ENCODE measurements at regions not wholly inside any gene's neighbourhood (a gene's known extent, or its start where the extent isn't known, plus 50 kb on each side); places are given as distances from the start of the nearest gene placed in this dataset.

- TF ChIP-seq POLR2AphosphoS5 (IDR thresholded peaks at IDR 0.05; ENCODE audit: low read depth, low read length): no peak
- no peak for TF ChIP-seq RAD21 (IDR thresholded peaks at IDR 0.05; ENCODE audit: low read depth)
- TF ChIP-seq, protein P1, sequence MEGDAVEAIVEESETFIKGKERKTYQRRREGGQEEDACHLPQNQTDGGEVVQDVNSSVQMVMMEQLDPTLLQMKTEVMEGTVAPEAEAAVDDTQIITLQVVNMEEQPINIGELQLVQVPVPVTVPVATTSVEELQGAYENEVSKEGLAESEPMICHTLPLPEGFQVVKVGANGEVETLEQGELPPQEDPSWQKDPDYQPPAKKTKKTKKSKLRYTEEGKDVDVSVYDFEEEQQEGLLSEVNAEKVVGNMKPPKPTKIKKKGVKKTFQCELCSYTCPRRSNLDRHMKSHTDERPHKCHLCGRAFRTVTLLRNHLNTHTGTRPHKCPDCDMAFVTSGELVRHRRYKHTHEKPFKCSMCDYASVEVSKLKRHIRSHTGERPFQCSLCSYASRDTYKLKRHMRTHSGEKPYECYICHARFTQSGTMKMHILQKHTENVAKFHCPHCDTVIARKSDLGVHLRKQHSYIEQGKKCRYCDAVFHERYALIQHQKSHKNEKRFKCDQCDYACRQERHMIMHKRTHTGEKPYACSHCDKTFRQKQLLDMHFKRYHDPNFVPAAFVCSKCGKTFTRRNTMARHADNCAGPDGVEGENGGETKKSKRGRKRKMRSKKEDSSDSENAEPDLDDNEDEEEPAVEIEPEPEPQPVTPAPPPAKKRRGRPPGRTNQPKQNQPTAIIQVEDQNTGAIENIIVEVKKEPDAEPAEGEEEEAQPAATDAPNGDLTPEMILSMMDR (IDR thresholded peaks at IDR 0.05 in 2 of 3, conservative IDR thresholded peaks at IDR 0.05 in 1 of 3; ENCODE audit: borderline replicate concordance in 1 of 3, insufficient read depth in 1 of 3, low read depth in 2 of 3, low read length in 2 of 3): no peak
- no peak for TF ChIP-seq JUND (IDR thresholded peaks at IDR 0.05)
- TF ChIP-seq EZH2 (IDR thresholded peaks at IDR 0.05): no peak
- TF ChIP-seq POLR2A (IDR thresholded peaks at IDR 0.05; ENCODE audit: borderline replicate concordance, extremely low read depth, insufficient read depth, insufficient read length): no peak
- TF ChIP-seq EGR1 (IDR thresholded peaks at IDR 0.05; ENCODE audit: low read depth): no peak
- TF ChIP-seq ZNF274 (IDR thresholded peaks at IDR 0.05; ENCODE audit: low read depth, low read length): no peak
- TF ChIP-seq SRF (IDR thresholded peaks at IDR 0.05; ENCODE audit: low read depth): no peak
- TF ChIP-seq FOSL1 (IDR thresholded peaks at IDR 0.05; ENCODE audit: low read depth): no peak
- TF ChIP-seq, protein P2, sequence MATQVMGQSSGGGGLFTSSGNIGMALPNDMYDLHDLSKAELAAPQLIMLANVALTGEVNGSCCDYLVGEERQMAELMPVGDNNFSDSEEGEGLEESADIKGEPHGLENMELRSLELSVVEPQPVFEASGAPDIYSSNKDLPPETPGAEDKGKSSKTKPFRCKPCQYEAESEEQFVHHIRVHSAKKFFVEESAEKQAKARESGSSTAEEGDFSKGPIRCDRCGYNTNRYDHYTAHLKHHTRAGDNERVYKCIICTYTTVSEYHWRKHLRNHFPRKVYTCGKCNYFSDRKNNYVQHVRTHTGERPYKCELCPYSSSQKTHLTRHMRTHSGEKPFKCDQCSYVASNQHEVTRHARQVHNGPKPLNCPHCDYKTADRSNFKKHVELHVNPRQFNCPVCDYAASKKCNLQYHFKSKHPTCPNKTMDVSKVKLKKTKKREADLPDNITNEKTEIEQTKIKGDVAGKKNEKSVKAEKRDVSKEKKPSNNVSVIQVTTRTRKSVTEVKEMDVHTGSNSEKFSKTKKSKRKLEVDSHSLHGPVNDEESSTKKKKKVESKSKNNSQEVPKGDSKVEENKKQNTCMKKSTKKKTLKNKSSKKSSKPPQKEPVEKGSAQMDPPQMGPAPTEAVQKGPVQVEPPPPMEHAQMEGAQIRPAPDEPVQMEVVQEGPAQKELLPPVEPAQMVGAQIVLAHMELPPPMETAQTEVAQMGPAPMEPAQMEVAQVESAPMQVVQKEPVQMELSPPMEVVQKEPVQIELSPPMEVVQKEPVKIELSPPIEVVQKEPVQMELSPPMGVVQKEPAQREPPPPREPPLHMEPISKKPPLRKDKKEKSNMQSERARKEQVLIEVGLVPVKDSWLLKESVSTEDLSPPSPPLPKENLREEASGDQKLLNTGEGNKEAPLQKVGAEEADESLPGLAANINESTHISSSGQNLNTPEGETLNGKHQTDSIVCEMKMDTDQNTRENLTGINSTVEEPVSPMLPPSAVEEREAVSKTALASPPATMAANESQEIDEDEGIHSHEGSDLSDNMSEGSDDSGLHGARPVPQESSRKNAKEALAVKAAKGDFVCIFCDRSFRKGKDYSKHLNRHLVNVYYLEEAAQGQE (IDR thresholded peaks at IDR 0.05; ENCODE audit: low read depth): no peak
- no peak for TF ChIP-seq SP1 (IDR thresholded peaks at IDR 0.05; ENCODE audit: low read depth)
Measured at GRCh38 chr15:93200837-93201226, 111.8 kb upstream of the RGMA start.
